ENCODE measurements at regions not wholly inside any gene's neighbourhood (a gene's known extent, or its start where the extent isn't known, plus 50 kb on each side); places are given as distances from the start of the nearest gene placed in this dataset.

DNA sequence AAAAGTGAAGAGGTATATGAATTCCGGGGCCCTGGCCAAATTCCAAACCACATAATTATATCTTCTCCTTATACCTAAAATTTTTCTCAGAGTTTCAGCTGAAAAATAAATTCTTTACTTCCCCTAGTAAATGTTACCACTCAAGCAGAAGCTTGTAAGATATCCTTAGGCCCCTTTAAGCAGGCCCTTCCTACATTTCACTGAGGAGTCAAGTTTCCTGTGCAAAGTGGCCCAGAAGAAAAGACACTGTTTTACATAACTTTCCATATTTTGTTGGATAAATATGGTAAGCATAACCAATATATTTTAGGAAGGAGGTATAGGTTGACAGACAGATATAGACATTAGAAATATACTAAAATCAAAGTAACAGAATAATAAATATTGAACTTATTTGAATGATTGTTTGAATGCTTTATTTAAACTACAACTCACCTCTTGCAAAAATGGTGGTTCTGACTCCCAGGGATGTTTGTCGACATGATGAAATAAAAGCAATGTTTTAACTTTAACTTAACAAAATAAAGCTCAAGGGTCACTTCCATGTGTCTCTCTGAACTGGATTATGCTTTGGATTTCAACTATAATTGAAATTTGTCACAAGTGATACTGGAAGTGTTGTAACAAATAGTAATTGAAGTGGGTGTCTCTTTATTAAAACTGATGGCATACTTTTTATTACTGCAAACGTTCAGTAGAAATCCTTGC is 141.2 kb downstream of the SPRY2 start:
- no peak for TF ChIP-seq POLR2AphosphoS5 (IDR thresholded peaks at IDR 0.05)
- no peak for TF ChIP-seq POLR2A (IDR thresholded peaks at IDR 0.05)
- TF ChIP-seq, protein P1, sequence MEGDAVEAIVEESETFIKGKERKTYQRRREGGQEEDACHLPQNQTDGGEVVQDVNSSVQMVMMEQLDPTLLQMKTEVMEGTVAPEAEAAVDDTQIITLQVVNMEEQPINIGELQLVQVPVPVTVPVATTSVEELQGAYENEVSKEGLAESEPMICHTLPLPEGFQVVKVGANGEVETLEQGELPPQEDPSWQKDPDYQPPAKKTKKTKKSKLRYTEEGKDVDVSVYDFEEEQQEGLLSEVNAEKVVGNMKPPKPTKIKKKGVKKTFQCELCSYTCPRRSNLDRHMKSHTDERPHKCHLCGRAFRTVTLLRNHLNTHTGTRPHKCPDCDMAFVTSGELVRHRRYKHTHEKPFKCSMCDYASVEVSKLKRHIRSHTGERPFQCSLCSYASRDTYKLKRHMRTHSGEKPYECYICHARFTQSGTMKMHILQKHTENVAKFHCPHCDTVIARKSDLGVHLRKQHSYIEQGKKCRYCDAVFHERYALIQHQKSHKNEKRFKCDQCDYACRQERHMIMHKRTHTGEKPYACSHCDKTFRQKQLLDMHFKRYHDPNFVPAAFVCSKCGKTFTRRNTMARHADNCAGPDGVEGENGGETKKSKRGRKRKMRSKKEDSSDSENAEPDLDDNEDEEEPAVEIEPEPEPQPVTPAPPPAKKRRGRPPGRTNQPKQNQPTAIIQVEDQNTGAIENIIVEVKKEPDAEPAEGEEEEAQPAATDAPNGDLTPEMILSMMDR (IDR thresholded peaks at IDR 0.05) = no peak
- TF ChIP-seq EP300 (IDR thresholded peaks at IDR 0.05; ENCODE audit: low read depth) = no peak

Measured in transverse colon (tissue), 4 donors.